MCF 10A (cell line): ENCODE measurements at regions not wholly inside any gene's neighbourhood (a gene's known extent, or its start where the extent isn't known, plus 50 kb on each side); places are given as distances from the start of the nearest gene placed in this dataset.

ENCODE experiments used
- BruUV-seq: library from RNA; stranded (reverse); fragments of 400-500 nt; replicated peaks from 2 replicates; lab custom pipeline; 2021; lab: Mats Ljungman, UMichigan
- CTCF ChIA-PET: fragments of 300-600 bp; sonication (Branson Sonifier 250); formaldehyde crosslinking; extraction: SDS; loops from one replicate; lab custom pipeline; 2021; ENCODE audit warnings: antibody characterized with exemption, inconsistent platforms; lab: Yijun Ruan, JAX
- POLR2A ChIA-PET: fragments of 300-600, 350-650 bp; sonication (Branson Sonifier 250); formaldehyde crosslinking; extraction: SDS; loops from one replicate; lab custom pipeline; 2020; ENCODE audit warnings: antibody characterized with exemption, inconsistent platforms; lab: Yijun Ruan, JAX
- DNase-seq: peaks from one replicate; pipeline ENCODE4 v3.0.0-alpha.2; 2018; ENCODE audit not compliant: unreplicated experiment
- H3K27ac Mint-ChIP-seq: one replicate; pipeline ENCODE4 v1.8.0; 2022; ENCODE audit warnings: mild to moderate bottlenecking, low read depth, mixed read lengths; ENCODE audit not compliant: unreplicated experiment
- H3K27me3 Mint-ChIP-seq: one replicate; pipeline ENCODE4 v1.8.0; 2022; ENCODE audit warnings: mixed read lengths; ENCODE audit not compliant: insufficient read depth, unreplicated experiment
- H3K36me3 Mint-ChIP-seq: one replicate; pipeline ENCODE4 v1.8.0; 2022; ENCODE audit warnings: mild to moderate bottlenecking, moderate library complexity, mixed read lengths; ENCODE audit not compliant: insufficient read depth, unreplicated experiment
- H3K4me1 Mint-ChIP-seq: one replicate; pipeline ENCODE4 v1.8.0; 2022; ENCODE audit warnings: mixed read lengths; ENCODE audit not compliant: insufficient read depth, unreplicated experiment
- H3K4me3 Mint-ChIP-seq: one replicate; pipeline ENCODE4 v1.8.0; 2022; ENCODE audit warnings: mild to moderate bottlenecking, moderate library complexity, mixed read lengths; ENCODE audit not compliant: unreplicated experiment
- H3K9me3 Mint-ChIP-seq: one replicate; pipeline ENCODE4 v1.8.0; 2022; ENCODE audit warnings: mixed read lengths; ENCODE audit not compliant: unreplicated experiment
- CTCF ChIP-seq: fragments of 200-600 bp; IDR thresholded peaks from one replicate; pipeline ENCODE4 v1.8.0; 2022; ENCODE audit warnings: antibody characterized with exemption, mild to moderate bottlenecking; ENCODE audit not compliant: unreplicated experiment
- intact Hi-C: fragments of 100-400 bp; cut with micrococcal nuclease; formaldehyde crosslinking; loops from 2 replicates; pipeline ENCODE4 v1.14.1; 2022

GRCh38 chr13:39961036-39961435 is 305.6 kb downstream of the COG6 start:
- H3K27me3 Mint-ChIP-seq = no peaks in the 10 kb centered on the region
- intact Hi-C loops = no loop called here
- no peak overlapping the region for H3K27ac Mint-ChIP-seq
- BruUV-seq = no TSS peak
- H3K36me3 Mint-ChIP-seq = no peaks in the 10 kb centered on the region
- H3K4me3 Mint-ChIP-seq = no peak overlapping the region
- no peaks in the 10 kb centered on the region for H3K9me3 Mint-ChIP-seq
- DNase-seq = no peak
- ChIA-PET CTCF (interaction anchor here (1.7 kb wide), 1 partner anchor 18 kb away, joined by 6 read pairs; no protein-coding TSS in a partner anchor), POLR2A (interaction anchor here (1.0 kb wide), 1 partner anchor 8 kb away, joined by 3 read pairs; no protein-coding TSS in a partner anchor)
- H3K4me1 Mint-ChIP-seq = no peaks in the 10 kb centered on the region
- TF ChIP-seq CTCF = no peak

DNA sequence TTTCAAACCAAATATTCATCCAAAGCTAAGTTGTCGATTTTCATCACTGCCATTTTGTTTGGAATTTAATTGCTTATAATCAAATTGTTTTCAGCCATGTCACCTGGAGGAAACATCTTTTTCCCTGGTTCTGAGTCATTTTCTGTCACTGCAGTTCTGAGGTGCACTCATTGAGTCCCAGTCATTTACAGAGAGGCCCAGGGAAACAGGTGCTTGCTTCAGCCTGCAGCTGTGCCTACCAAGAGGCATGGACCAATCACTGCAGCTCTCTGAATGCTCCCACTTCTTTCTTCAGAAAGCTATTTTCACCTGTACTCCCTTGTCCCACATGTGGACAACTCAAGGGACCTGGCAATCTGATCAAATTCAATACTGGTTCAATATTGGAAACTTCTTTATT is 308.1 kb downstream of the COG6 start:
- Mint-ChIP-seq H3K4me1 (peaks cover 9% of the 10 kb centered on the region), H3K9me3 (no peaks in the 10 kb centered on the region)

GRCh38 chr13:39965309-39965708 is 309.8 kb downstream of the COG6 start:
- Mint-ChIP-seq H3K9me3 (no peaks in the 10 kb centered on the region), H3K27ac (no peak overlapping the region), H3K36me3 (no peaks in the 10 kb centered on the region), H3K4me3 (no peak overlapping the region), H3K27me3 (no peaks in the 10 kb centered on the region), H3K4me1 (peaks cover 9% of the 10 kb centered on the region)
- POLR2A ChIA-PET = interaction anchor here (0.6 to 0.8 kb wide), 2 partner anchors 49 to 455 kb away, joined by 3 read pairs; no protein-coding TSS in a partner anchor
- no peak for TF ChIP-seq CTCF
- CTCF ChIA-PET = interaction anchor here (0.5 to 1.0 kb wide), 2 partner anchors 184 to 932 kb away, joined by 4 read pairs; no protein-coding TSS in a partner anchor
- DNase-seq = no peak
- intact Hi-C loops = no loop called here
- no TSS peak for BruUV-seq

More for the DNA sequence above, 308.1 kb downstream of the COG6 start:
- DNase-seq = no peak
- no peak for TF ChIP-seq CTCF
- POLR2A ChIA-PET = interaction anchor here (1.2 to 1.5 kb wide), 2 partner anchors 44 to 68 kb away, joined by 3 read pairs; no protein-coding TSS in a partner anchor
- no peaks in the 10 kb centered on the region for H3K27me3 Mint-ChIP-seq
- CTCF ChIA-PET = interaction anchor here (0.5 to 1.1 kb wide), 3 partner anchors 21 to 292 kb away, joined by 3 to 4 read pairs (median 3); no protein-coding TSS in a partner anchor
- no peak overlapping the region for H3K4me3 Mint-ChIP-seq
- H3K27ac Mint-ChIP-seq = no peak overlapping the region
- no peaks in the 10 kb centered on the region for H3K36me3 Mint-ChIP-seq
- intact Hi-C loops = no loop called here
- BruUV-seq = no TSS peak

- intact Hi-C loops = no loop called here
- H3K9me3 Mint-ChIP-seq = no peaks in the 10 kb centered on the region
- ChIA-PET CTCF (interaction anchor here (0.6 to 1.2 kb wide), 3 partner anchors 25 to 701 kb away, joined by 3 read pairs; no protein-coding TSS in a partner anchor), POLR2A (interaction anchor here (0.8 to 1.0 kb wide), 2 partner anchors 14 to 25 kb away, joined by 3 read pairs; no protein-coding TSS in a partner anchor)
- no peak for TF ChIP-seq CTCF
- no peak overlapping the region for H3K4me3 Mint-ChIP-seq
- H3K27me3 Mint-ChIP-seq = no peaks in the 10 kb centered on the region
- BruUV-seq = no TSS peak
- H3K36me3 Mint-ChIP-seq = no peaks in the 10 kb centered on the region
- H3K27ac Mint-ChIP-seq = no peak overlapping the region
- peak; percentile 9 for DNase-seq
- peaks cover 9% of the 10 kb centered on the region for H3K4me1 Mint-ChIP-seq
Observed at GRCh38 chr13:39967199-39967959, 311.9 kb downstream of the COG6 start.
